ENCODE measurements at regions not wholly inside any gene's neighbourhood (a gene's known extent, or its start where the extent isn't known, plus 50 kb on each side); places are given as distances from the start of the nearest gene placed in this dataset.

- ATAC-seq (ENCODE audit: low FRiP score) = no peak
- DNase-seq (ENCODE audit: low spot score) = no peak
- no peak for TF ChIP-seq CTCF (IDR thresholded peaks at IDR 0.05)
Observed at GRCh38 chr2:145044491-145044890, 524.6 kb upstream of the ZEB2 start.

GRCh38 chr2:145043399-145043834 is 523.5 kb upstream of the ZEB2 start:
- no peak for TF ChIP-seq CTCF (IDR thresholded peaks at IDR 0.05)
- DNase-seq (ENCODE audit: low spot score) (no peak), ATAC-seq (ENCODE audit: low FRiP score) (no peak)

GRCh38 chr2:145041706-145042105 is 521.8 kb upstream of the ZEB2 start:
- TF ChIP-seq CTCF (IDR thresholded peaks at IDR 0.05) = no peak
- DNase-seq (ENCODE audit: low spot score) (no peak), ATAC-seq (ENCODE audit: low FRiP score) (no peak)

GRCh38 chr2:145040433-145040832 is 520.5 kb upstream of the ZEB2 start:
- no peak for ATAC-seq (ENCODE audit: low FRiP score)
- no peak for DNase-seq (ENCODE audit: low spot score)
- TF ChIP-seq CTCF (IDR thresholded peaks at IDR 0.05) = no peak

- no peak for TF ChIP-seq CTCF (IDR thresholded peaks at IDR 0.05)
- no peak for ATAC-seq (ENCODE audit: low FRiP score)
- DNase-seq (ENCODE audit: low spot score) = no peak
Observed at GRCh38 chr2:145038041-145038525, 518.2 kb upstream of the ZEB2 start.

GRCh38 chr2:145036421-145037011 is 516.6 kb upstream of the ZEB2 start:
- DNase-seq (ENCODE audit: low spot score) (no peak), ATAC-seq (ENCODE audit: low FRiP score) (no peak)
- no peak for TF ChIP-seq CTCF (IDR thresholded peaks at IDR 0.05)

- TF ChIP-seq CTCF (IDR thresholded peaks at IDR 0.05) = no peak
- DNase-seq (ENCODE audit: low spot score) (no peak), ATAC-seq (ENCODE audit: low FRiP score) (no peak)
Observed at GRCh38 chr2:145034511-145034910, 514.6 kb upstream of the ZEB2 start.

Data from omental fat pad (tissue), 3 donors.